UCSD-AML1 (cell line): ENCODE measurements at regions not wholly inside any gene's neighbourhood (a gene's known extent, or its start where the extent isn't known, plus 50 kb on each side); places are given as distances from the start of the nearest gene placed in this dataset.
A peak's percentile ranks its signal among the peaks of the same experiment; 100 is the strongest.
"Not testable (repeated sequence)": the region's sequence is repeated elsewhere in the genome, so short reads cannot be mapped to it uniquely, and the experiment has no call there.

Experiments
- DNase-seq: peaks from one replicate; lab custom pipeline; 2025; ENCODE audit not compliant: unreplicated experiment; lab: John Stamatoyannopoulos, UW

DNA sequence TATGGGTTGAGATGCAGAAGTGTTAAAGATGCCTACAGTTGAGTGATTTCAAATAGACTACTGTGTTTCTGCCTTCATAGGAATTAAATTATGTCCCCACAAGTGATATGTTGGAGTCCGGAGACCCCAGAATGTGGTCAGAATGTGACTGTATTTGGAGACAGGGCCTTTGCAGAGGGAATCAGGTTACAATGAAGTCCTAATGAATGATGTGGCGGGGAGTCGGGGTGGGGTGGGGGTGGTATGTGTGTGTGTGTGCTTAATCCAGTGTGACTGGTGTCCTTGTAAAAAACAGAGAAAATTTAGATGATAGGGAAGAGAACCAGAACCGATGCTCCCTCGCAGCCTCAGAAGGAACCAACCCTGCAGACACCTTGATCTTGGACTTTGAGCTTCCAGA lies 448.2 kb downstream of the QKI start:
- no peak for DNase-seq

DNA sequence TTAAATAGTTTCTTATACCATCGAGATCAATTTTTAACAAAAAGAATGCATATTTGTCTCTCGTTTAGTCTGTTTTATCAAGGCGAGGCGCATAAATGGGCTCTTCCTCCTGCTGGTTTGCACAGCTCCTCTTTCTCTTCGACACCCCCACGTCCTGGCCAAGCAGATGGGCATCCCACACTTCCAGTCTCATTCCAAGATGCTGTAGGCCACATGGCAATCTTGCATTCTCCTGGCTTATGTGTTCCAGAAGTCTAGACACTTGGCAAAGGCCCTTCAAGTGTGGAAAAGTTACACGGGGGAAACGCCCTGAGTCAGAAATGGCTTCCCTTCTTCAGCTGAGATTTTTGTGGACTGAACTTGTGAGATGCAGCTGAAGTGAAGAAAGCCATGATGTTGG lies 447.1 kb downstream of the QKI start:
- DNase-seq: no peak

DNA sequence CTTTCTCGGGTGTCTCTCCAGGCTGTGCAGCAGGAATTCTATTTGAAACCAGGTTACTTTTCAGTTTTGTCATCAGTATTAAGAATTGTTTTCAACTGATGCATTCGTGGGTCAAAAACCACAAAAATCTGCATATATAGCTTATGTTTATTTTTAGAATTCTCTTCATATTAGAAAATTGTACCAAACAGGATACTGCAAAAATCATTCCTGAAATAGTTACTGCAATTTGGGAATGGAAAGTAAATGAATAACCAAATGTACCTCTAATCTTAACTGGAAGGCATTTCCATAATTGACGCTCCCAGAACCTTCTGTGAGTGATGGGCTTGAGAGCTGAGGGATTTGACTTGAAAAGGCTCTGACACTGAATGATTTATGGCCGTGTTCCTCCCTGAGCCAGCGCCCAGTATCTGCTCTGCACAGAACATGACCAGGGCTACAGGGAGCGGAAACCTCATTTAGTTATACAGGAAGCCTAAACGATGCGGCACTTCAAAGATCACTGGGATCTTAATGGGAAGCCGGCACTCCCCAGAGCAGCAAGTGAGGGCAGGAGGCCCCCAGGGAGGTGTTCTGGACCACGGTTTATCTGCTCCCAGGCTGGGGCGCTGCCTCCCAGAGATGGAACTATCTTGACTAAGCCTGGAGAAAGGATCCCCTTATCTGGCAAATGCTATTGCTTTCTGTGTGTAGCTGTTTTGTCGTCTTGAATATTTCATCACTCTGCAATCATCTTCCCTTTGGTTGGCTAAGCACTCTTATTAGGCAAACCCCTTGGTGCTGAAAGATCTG lies 446.0 kb downstream of the QKI start:
- peak; percentile 80 for DNase-seq

- not testable (repeated sequence) for DNase-seq
These were observed 444.4 kb downstream of the QKI start for GRCh38 chr6:163858870-163859269.

DNA sequence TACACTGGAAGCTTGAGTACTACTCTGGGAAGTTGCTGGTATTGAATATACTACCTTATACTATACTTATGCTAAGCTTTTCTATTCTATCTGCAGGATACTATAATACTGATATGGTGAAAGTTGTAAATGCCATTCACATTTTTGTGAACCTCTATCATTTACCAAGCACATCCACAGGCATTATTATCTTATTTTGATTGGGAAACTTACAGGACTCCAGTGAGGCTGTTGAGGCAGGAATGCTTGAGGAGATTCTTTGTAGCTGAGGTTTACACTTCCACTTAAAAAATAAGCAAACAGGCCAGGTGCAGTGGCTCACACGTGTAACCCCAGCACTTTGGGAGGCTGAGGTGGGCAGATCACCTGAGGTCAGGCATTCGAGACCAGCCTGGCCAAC lies 442.9 kb downstream of the QKI start:
- DNase-seq: no peak

- DNase-seq: no peak
These were observed 436.4 kb downstream of the QKI start for GRCh38 chr6:163850874-163851273.

- DNase-seq: no peak
These were observed 430.2 kb downstream of the QKI start for GRCh38 chr6:163844761-163845160.

GRCh38 chr6:163844357-163844756 lies 429.8 kb downstream of the QKI start:
- no peak for DNase-seq

DNA sequence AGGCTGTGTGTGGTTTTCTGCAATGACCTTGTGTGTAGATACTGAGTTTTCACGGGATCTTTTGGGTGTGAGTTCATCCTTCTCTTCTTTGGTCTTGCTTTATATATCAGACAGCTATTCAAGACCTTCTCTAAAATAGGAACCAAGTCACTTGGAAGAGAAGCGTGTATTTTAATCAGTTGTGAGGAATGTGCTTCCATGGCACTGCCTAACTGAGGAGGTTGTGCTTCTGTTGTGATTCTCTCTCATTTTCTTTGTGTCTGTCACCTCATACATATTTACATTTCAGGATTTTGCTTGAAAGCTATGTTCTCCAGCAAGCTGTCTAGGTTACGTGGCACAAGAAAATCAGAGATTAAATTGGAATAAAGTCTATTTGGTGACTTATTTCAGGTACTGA lies 428.7 kb downstream of the QKI start:
- DNase-seq: no peak

- no peak for DNase-seq
These were observed 427.9 kb downstream of the QKI start for GRCh38 chr6:163842467-163842866.

GRCh38 chr6:163841733-163842132 lies 427.2 kb downstream of the QKI start:
- no peak for DNase-seq

- DNase-seq: no peak
These were observed 426.8 kb downstream of the QKI start for GRCh38 chr6:163841326-163841725.

DNA sequence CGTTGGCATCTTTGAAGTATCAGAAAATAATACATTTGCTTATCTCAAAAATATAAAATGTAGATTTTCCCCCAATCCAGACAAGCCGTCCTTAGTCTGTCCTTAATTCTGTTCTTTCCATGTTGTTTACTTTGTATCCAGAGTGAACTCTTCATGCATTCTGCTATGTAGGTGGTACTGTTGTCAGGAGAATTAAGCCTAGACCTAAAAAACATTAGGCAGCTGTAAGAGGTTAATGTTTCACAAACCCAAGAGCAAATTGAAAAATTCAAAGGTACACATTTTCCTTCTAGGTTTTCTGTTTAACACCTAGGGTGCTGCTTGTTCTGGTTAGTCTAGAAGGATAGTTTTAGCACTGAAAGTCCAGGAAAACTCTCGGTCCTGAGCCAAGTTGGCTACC lies 426.4 kb downstream of the QKI start:
- DNase-seq: no peak

GRCh38 chr6:163839296-163839695 lies 424.8 kb downstream of the QKI start:
- no peak for DNase-seq

DNA sequence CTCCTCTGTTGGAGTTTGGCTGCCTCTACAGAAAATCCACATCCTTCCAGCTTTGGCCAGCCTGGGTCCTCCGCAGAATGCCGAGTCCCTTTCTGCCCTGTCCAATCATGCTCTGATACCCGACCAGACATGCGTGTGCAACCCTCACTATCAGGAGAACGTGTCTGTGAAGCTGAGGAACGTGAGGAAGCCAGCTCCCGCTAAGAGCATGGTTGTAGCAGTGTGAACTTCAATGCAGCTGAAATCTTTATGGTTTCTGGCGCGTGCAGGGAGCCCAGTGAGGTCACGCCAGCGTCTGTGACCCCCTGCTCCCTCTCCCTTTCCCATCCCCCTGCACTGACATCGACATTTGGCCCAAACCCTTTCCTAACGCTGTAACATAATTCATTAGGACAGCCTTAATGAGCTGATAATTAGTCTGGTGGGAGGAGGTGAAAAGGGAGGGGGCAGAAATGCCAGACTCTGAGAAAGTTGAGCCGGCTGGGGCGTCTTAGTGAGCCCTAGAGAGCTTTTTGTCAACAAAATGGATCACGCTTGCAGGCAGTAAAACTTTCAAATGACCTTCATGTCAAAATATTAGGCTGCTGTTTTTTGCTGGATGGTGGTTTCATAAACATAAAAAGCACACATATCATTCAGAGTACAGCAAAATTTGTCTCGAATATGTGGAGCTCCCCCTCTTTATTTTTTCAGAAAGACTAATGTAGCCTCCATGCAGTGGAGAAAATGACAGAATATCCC lies 423.3 kb downstream of the QKI start:
- DNase-seq: no peak

GRCh38 chr6:163836876-163837690 lies 422.6 kb downstream of the QKI start:
- no peak for DNase-seq

GRCh38 chr6:163835439-163836171 lies 421.1 kb downstream of the QKI start:
- DNase-seq: no peak

- DNase-seq: no peak
These were observed 419.9 kb downstream of the QKI start for GRCh38 chr6:163834226-163834970.

DNA sequence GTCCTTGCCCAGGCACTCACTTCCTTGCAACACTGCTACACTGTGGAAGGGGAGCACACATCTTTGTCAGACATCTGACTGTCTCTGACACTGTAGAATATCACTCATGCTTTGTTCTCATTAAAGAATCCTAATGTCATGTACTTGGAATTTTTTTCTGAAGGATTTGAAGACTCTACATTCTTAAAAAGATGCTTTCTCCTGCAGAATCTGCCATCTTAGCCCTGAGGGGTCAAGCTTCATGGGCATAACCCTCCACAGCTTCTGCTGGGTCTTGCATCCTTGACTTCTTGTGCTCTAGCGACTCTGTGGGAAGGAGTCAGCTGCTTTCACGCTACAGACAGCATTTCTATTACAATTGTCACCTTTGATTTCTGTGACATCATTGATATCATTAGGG lies 417.2 kb downstream of the QKI start:
- no peak for DNase-seq

GRCh38 chr6:163830641-163831040 lies 416.1 kb downstream of the QKI start:
- DNase-seq: no peak
